Mesenchymal stem cell (in vitro differentiated cells and primary cell): ENCODE measurements at regions not wholly inside any gene's neighbourhood (a gene's known extent, or its start where the extent isn't known, plus 50 kb on each side); places are given as distances from the start of the nearest gene placed in this dataset.

ENCODE experiments used
- DNase-seq: peaks from one replicate; pipeline ENCODE4 v3.0.0-alpha.2; 2013
- H2AFZ ChIP-seq: one replicate; pipeline ENCODE4 v1.6.1; 2013; ENCODE audit warnings: low read depth, mild to moderate bottlenecking, control low read depth, inconsistent platforms, low read length, moderate library complexity
- H2AK5ac ChIP-seq: 2 replicates; pipeline ENCODE4 v1.6.1; 2013; ENCODE audit warnings: low read length, moderate library complexity, mild to moderate bottlenecking, inconsistent platforms; ENCODE audit not compliant: severe bottlenecking
- H2BK120ac ChIP-seq: one replicate; pipeline ENCODE4 v1.6.1; 2013; ENCODE audit warnings: low read depth, mild to moderate bottlenecking, inconsistent platforms, low read length, moderate library complexity
- H2BK12ac ChIP-seq, 2 experiments: one replicate each; pipeline ENCODE4 v1.6.1; 2013; ENCODE audit warnings: inconsistent platforms in 2 of 2, low read length in 2 of 2, mild to moderate bottlenecking in 2 of 2, moderate library complexity in 2 of 2, control low read depth in 1 of 2
- H2BK15ac ChIP-seq: one replicate; pipeline ENCODE4 v1.6.1; 2013; ENCODE audit warnings: mild to moderate bottlenecking, low read depth, inconsistent platforms; ENCODE audit not compliant: poor library complexity, severe bottlenecking
- H2BK5ac ChIP-seq: 2 replicates; pipeline ENCODE4 v1.6.1; 2013; ENCODE audit warnings: low read depth, mild to moderate bottlenecking, low read length, control low read depth, inconsistent platforms; ENCODE audit not compliant: poor library complexity, severe bottlenecking
- H3K14ac ChIP-seq, 2 experiments: one replicate each; pipeline ENCODE4 v1.6.1; 2013; ENCODE audit warnings: inconsistent platforms in 2 of 2, low read length in 2 of 2, control low read depth in 1 of 2, mild to moderate bottlenecking in 1 of 2, moderate library complexity in 1 of 2
- H3K18ac ChIP-seq, 2 experiments: one replicate each; pipeline ENCODE4 v1.6.1; 2013; ENCODE audit warnings: inconsistent platforms in 2 of 2, low read length in 2 of 2, control low read depth in 1 of 2, low read depth in 1 of 2, mild to moderate bottlenecking in 1 of 2
- H3K23ac ChIP-seq, 2 experiments: one replicate each; pipeline ENCODE4 v1.6.1; 2013; ENCODE audit warnings: inconsistent platforms in 2 of 2, low read length in 2 of 2, mild to moderate bottlenecking in 2 of 2, moderate library complexity in 2 of 2, control low read depth in 1 of 2
- H3K27ac ChIP-seq: 2 replicates; pipeline ENCODE4 v1.5.1; 2013; ENCODE audit warnings: mild to moderate bottlenecking, moderate library complexity, low read length, control low read depth, inconsistent platforms; ENCODE audit not compliant: poor library complexity, severe bottlenecking
- H3K27me3 ChIP-seq, 2 experiments: 2 replicates each; pipeline versions ENCODE4 v1.6.1 to v1.7.0; 2013; ENCODE audit warnings: low read length in 2 of 2, mild to moderate bottlenecking in 2 of 2, moderate library complexity in 2 of 2, control low read depth in 1 of 2, inconsistent platforms in 1 of 2; ENCODE audit not compliant: control insufficient read depth in 1 of 2, insufficient read depth in 1 of 2
- H3K36me3 ChIP-seq, 2 experiments: 2 replicates each; pipeline versions ENCODE4 v1.6.1 to v1.7.0; 2013; ENCODE audit warnings: low read length in 2 of 2, control low read depth in 1 of 2, inconsistent platforms in 1 of 2, low read depth in 1 of 2, mild to moderate bottlenecking in 1 of 2; ENCODE audit not compliant: insufficient read depth in 2 of 2, control insufficient read depth in 1 of 2
- H3K4ac ChIP-seq, 2 experiments: one replicate each; pipeline ENCODE4 v1.6.1; 2013; ENCODE audit warnings: inconsistent platforms in 2 of 2, low read length in 2 of 2, mild to moderate bottlenecking in 2 of 2, moderate library complexity in 2 of 2, control low read depth in 1 of 2, low read depth in 1 of 2
- H3K4me1 ChIP-seq: 2 replicates; pipeline ENCODE4 v1.6.1; 2013; ENCODE audit warnings: low read depth, low read length, control low read depth; ENCODE audit not compliant: control insufficient read depth, insufficient read depth
- H3K4me2 ChIP-seq: 2 replicates; pipeline ENCODE4 v1.6.1; 2013; ENCODE audit warnings: low read length, mild to moderate bottlenecking, inconsistent platforms; ENCODE audit not compliant: poor library complexity, severe bottlenecking
- H3K4me3 ChIP-seq, 2 experiments: 2 replicates each; pipeline versions ENCODE4 v1.5.1 to v1.7.0; 2013; ENCODE audit warnings: low read length in 2 of 2, mild to moderate bottlenecking in 2 of 2, control low read depth in 1 of 2, low read depth in 1 of 2; ENCODE audit not compliant: insufficient read depth in 1 of 2
- H3K79me1 ChIP-seq: replicated peaks from 2 replicates; pipeline ENCODE4 v1.6.1; 2013; ENCODE audit warnings: mild to moderate bottlenecking, control low read depth, low read length, inconsistent platforms; ENCODE audit not compliant: poor library complexity, severe bottlenecking
- H3K9ac ChIP-seq: 2 replicates; pipeline ENCODE4 v1.7.0; 2013; ENCODE audit warnings: mild to moderate bottlenecking, low read length, moderate library complexity
- H3K9me3 ChIP-seq: 2 replicates; pipeline ENCODE4 v1.7.0; 2013; ENCODE audit warnings: mild to moderate bottlenecking, low read length; ENCODE audit not compliant: control insufficient read depth
- H4K8ac ChIP-seq: one replicate; pipeline ENCODE4 v1.6.1; 2013; ENCODE audit warnings: inconsistent platforms, mild to moderate bottlenecking, low read length, moderate library complexity
- H4K91ac ChIP-seq: one replicate; pipeline ENCODE4 v1.6.1; 2013; ENCODE audit warnings: mild to moderate bottlenecking, low read length, inconsistent platforms
- WGBS: methylation state at CpG from one replicate; pipeline ENCODE4 v1.1.7; 2013; ENCODE audit warnings: mixed read lengths; 5-methylcytosine and 5-hydroxymethylcytosine counted together

DNA sequence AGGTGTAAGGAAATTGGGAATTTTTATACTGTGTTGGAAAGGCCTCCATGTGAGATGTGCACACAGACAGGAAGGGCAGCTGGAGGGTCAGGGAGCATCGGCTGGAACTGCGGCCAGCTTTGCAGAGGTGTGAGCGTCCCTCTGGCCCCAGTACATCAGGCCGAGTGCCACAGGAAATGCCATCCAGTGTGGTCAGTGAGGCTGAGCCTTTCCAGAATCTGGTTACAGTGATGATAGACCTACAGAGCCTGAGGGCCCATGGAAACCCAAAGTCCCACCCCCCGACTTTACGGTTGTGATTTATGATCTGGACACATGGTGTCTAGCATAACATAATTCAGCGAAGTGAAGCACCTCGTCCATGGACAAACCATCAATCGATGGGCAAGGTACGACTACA, 137.3 kb upstream of the PDE10A start:
- Histone ChIP-seq H3K14ac (no peak overlapping the region), H3K18ac (no peak overlapping the region), H2BK5ac (no peak overlapping the region), H4K91ac (no peak overlapping the region), H3K23ac (no peak overlapping the region), H2BK15ac (no peak overlapping the region), H3K4me3 (no peak overlapping the region), H3K9me3 (no peaks in the 10 kb centered on the region), H3K27ac (no peak overlapping the region), H3K4me1 (peaks cover 11% of the 10 kb centered on the region), H3K79me1 (no peaks in the 10 kb centered on the region), H3K9ac (no peak overlapping the region), H3K4ac (no peak overlapping the region), H3K36me3 (no peaks in the 10 kb centered on the region), H3K27me3 (peaks cover 3 to 34% of the 10 kb centered on the region in 2 experiments), H4K8ac (no peak overlapping the region), H2BK12ac (no peak overlapping the region), H2AK5ac (no peak overlapping the region), H3K4me2 (no peak overlapping the region), H2AFZ (no peak overlapping the region), H2BK120ac (no peak overlapping the region)
- WGBS, result 37% methylated on average over 10 of the region's 10 CpGs
- no peak for DNase-seq

- Histone ChIP-seq H3K27ac (no peak overlapping the region), H3K27me3 (peaks cover 0 to 30% of the 10 kb centered on the region in 2 experiments), H2BK15ac (no peak overlapping the region), H2AK5ac (no peak overlapping the region), H2BK5ac (no peak overlapping the region), H2BK120ac (no peak overlapping the region), H3K18ac (no peak overlapping the region), H3K23ac (no peak overlapping the region), H3K4me1 (peaks cover 5% of the 10 kb centered on the region), H3K14ac (no peak overlapping the region), H3K36me3 (no peaks in the 10 kb centered on the region), H3K4ac (no peak overlapping the region), H2BK12ac (no peak overlapping the region), H3K79me1 (no peaks in the 10 kb centered on the region), H3K9ac (no peak overlapping the region), H2AFZ (no peak overlapping the region), H3K4me3 (no peak overlapping the region), H3K4me2 (no peak overlapping the region), H3K9me3 (no peaks in the 10 kb centered on the region), H4K91ac (no peak overlapping the region), H4K8ac (no peak overlapping the region)
- 59% methylated on average over 7 of the region's 8 CpGs for WGBS
- peak; percentile 19 for DNase-seq
Measured at GRCh38 chr6:165799391-165800153, 136.5 kb upstream of the PDE10A start.

DNA sequence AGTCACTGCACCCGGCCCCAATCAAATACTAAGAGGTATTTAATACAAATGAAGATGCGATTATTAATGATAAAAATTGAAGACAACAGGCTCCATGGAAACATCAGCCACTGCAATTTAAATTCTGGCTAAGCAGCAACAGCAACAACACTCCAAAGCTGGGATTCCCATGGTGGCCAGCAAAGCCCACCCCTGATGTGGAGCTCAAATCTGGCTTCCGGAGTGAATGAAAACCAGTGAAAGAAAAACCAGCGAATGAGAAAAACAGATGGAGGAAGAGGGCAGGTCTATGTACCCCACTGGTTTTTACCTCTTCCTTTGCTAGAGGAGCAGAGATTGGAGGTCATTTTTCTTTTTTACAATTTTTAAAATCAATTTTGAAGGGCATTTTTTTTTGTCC, 135.9 kb upstream of the PDE10A start:
- Histone ChIP-seq H2BK5ac (no peak overlapping the region), H4K8ac (no peak overlapping the region)

DNA sequence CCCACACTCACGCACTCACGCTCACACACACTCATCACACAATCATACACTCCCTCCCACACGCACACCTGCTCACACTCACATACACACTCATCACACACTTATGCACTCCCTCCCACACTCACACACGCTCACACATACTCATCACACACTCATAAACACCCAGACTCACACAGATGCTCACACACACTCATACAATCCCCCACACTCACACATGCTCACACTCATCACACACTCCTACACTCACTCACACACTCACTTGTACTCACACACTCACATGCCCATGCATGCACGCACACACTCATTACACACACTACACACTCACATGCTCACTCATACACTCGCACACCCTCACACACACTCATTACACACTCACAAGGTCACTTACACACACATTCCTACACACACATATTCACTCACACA, 131.1 kb upstream of the PDE10A start:
- Histone ChIP-seq H3K27ac (no peak overlapping the region), H3K36me3 (no peaks in the 10 kb centered on the region), H3K4me2 (no peak overlapping the region), H2AK5ac (no peak overlapping the region), H2AFZ (no peak overlapping the region), H3K4ac (no peak overlapping the region), H4K91ac (peak overlapping the region; percentile 0), H3K4me1 (no peaks in the 10 kb centered on the region), H3K18ac (no peak overlapping the region), H3K4me3 (no peak overlapping the region), H2BK5ac (no peak overlapping the region), H3K14ac (no peak overlapping the region), H2BK15ac (no peak overlapping the region), H2BK120ac (no peak overlapping the region), H3K9ac (no peak overlapping the region), H2BK12ac (no peak overlapping the region), H3K27me3 (peaks cover 0 to 3% of the 10 kb centered on the region in 2 experiments), H3K9me3 (no peaks in the 10 kb centered on the region), H4K8ac (peak overlapping the region; percentile 45), H3K23ac (no peak overlapping the region), H3K79me1 (no peaks in the 10 kb centered on the region)
- 88% methylated on average over 6 of the region's 6 CpGs for WGBS
- no peak for DNase-seq

More for the DNA sequence above, 135.9 kb upstream of the PDE10A start:
- H3K79me1 ChIP-seq, result no peaks in the 10 kb centered on the region
- H3K18ac ChIP-seq, result no peak overlapping the region
- H3K4me2 ChIP-seq, result no peak overlapping the region
- H3K9me3 ChIP-seq, result no peaks in the 10 kb centered on the region
- H3K36me3 ChIP-seq, result no peaks in the 10 kb centered on the region
- no peak overlapping the region for H2BK120ac ChIP-seq
- WGBS, result 89% methylated on average over 2 of the region's 4 CpGs
- H3K23ac ChIP-seq, result no peak overlapping the region
- no peak overlapping the region for H4K91ac ChIP-seq
- H2AK5ac ChIP-seq, result no peak overlapping the region
- H2BK15ac ChIP-seq, result no peak overlapping the region
- H3K4me3 ChIP-seq, result no peak overlapping the region
- DNase-seq, result no peak
- H3K4me1 ChIP-seq, result peaks cover 3% of the 10 kb centered on the region
- no peak overlapping the region for H2BK12ac ChIP-seq
- H3K27ac ChIP-seq, result no peak overlapping the region
- no peak overlapping the region for H3K4ac ChIP-seq
- H3K27me3 ChIP-seq, result peaks cover 0 to 25% of the 10 kb centered on the region in 2 experiments
- no peak overlapping the region for H2AFZ ChIP-seq
- no peak overlapping the region for H3K14ac ChIP-seq
- H3K9ac ChIP-seq, result no peak overlapping the region
